ENCODE measurements at regions not wholly inside any gene's neighbourhood (a gene's known extent, or its start where the extent isn't known, plus 50 kb on each side); places are given as distances from the start of the nearest gene placed in this dataset.

GRCh38 chr4:10205223-10205622, 88.6 kb upstream of the WDR1 start:
- no peaks in the 10 kb centered on the region for H3K9me3 ChIP-seq (replicated peaks; ENCODE audit: control insufficient read depth, insufficient read depth, low read length)
- 0% methylated on average over 1 of the region's 1 CpG for WGBS (ENCODE audit: insufficient coverage, insufficient replicate concordance, low lambda C conversion rate, missing lambda C conversion rate)
- no peaks in the 10 kb centered on the region for H3K27me3 ChIP-seq (replicated peaks in 1 of 2; ENCODE audit: control insufficient read depth in 2 of 2, insufficient read depth in 2 of 2, low read length in 1 of 2)
- intact Hi-C loops (cut with micrococcal nuclease; ENCODE audit: unreplicated experiment) (no loop called here), in situ Hi-C loops (cut with MboI) (no loop called here)
- H3K79me2 ChIP-seq (ENCODE audit: control insufficient read depth, insufficient read depth, low read length), result no peaks in the 10 kb centered on the region
- no peak overlapping the region for H3K27ac ChIP-seq (ENCODE audit: control insufficient read depth, insufficient read depth)
- H4K20me1 ChIP-seq (ENCODE audit: control insufficient read depth, insufficient read depth), result no peaks in the 10 kb centered on the region
- ChIA-PET CTCF (no interaction called here), POLR2A (no interaction called here), RAD21 (ENCODE audit: unreplicated experiment) (no interaction called here), SMC1A (ENCODE audit: uncharacterized antibody, unreplicated experiment) (no interaction called here)
- no peak overlapping the region for H2AFZ ChIP-seq (ENCODE audit: control insufficient read depth, low read depth, low read length)
- H3K4me2 ChIP-seq (ENCODE audit: control insufficient read depth, insufficient read depth), result no peak overlapping the region
- no peak for FAIRE-seq
- peak; percentile 70 for TF ChIP-seq BCL3 (IDR thresholded peaks at IDR 0.05; ENCODE audit: borderline replicate concordance, insufficient read depth, low read depth, low read length, poor library complexity, severe bottlenecking)
- TF ChIP-seq, protein P1, sequence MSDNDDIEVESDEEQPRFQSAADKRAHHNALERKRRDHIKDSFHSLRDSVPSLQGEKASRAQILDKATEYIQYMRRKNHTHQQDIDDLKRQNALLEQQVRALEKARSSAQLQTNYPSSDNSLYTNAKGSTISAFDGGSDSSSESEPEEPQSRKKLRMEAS (IDR thresholded peaks at IDR 0.05; ENCODE audit: low read depth, low read length), result no peak
- no peak for DNase-seq (ENCODE audit: low read depth, low spot score)
- no TSS peak for BruUV-seq (replicated peaks)
- no peak for ATAC-seq
- no peak overlapping the region for H3K4me3 ChIP-seq
- H3K9ac ChIP-seq (ENCODE audit: control insufficient read depth, insufficient read depth, low read length), result no peak overlapping the region
- no peaks in the 10 kb centered on the region for H3K4me1 ChIP-seq (ENCODE audit: control insufficient read depth, insufficient read depth, low read length)
- H3K36me3 ChIP-seq (ENCODE audit: control insufficient read depth in 2 of 2, insufficient read depth in 2 of 2, low read length in 1 of 2), result no peaks in the 10 kb centered on the region

DNA sequence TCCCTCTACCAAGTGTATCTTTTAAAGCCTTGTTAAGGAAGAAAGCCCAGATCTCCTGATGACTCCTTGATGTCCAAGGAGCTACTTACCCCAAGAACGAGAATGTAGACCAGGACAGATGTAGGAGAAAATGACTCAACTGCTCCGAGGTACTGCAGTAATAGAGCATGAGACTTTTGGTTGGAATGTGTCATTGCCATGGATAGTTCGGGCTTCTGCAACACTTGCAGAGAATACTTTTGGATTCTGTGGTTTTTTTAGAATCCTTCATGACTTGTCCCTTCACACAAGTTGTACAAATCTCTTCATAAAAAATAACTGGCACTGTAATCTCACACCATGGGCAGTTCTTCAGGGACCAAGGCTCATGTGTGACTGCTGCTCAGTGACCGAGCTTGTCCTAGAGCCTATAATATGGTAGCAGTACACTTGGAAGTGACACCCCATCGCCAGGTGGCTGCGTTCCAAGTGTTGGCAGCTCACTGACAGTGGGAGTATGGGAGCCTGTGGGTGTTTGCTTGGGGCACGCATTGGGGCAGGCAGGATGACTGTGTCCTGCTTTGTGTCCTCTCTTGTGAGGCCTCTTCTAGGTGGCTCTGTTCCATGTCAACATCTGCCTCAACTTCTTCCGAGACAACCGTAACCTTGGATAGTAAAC, 87.9 kb upstream of the WDR1 start:
- ChIA-PET RAD21 (ENCODE audit: unreplicated experiment) (no interaction called here), POLR2A (no interaction called here), CTCF (no interaction called here), SMC1A (ENCODE audit: uncharacterized antibody, unreplicated experiment) (no interaction called here)
- intact Hi-C loops (cut with micrococcal nuclease; ENCODE audit: unreplicated experiment), result no loop called here
- no peak overlapping the region for H3K4me3 ChIP-seq
- 18% methylated on average over 9 of the region's 9 CpGs for WGBS (ENCODE audit: insufficient coverage, insufficient replicate concordance, low lambda C conversion rate, missing lambda C conversion rate)
- no peak overlapping the region for H2AFZ ChIP-seq (ENCODE audit: control insufficient read depth, low read depth, low read length)
- H3K36me3 ChIP-seq (ENCODE audit: control insufficient read depth in 2 of 2, insufficient read depth in 2 of 2, low read length in 1 of 2), result no peaks in the 10 kb centered on the region
- no peak overlapping the region for H3K4me2 ChIP-seq (ENCODE audit: control insufficient read depth, insufficient read depth)
- in situ Hi-C loops (cut with MboI), result no loop called here
- no peak for ATAC-seq
- H4K20me1 ChIP-seq (ENCODE audit: control insufficient read depth, insufficient read depth), result no peaks in the 10 kb centered on the region
- no peaks in the 10 kb centered on the region for H3K79me2 ChIP-seq (ENCODE audit: control insufficient read depth, insufficient read depth, low read length)
- DNase-seq (ENCODE audit: low read depth, low spot score), result no peak
- no peak overlapping the region for H3K27ac ChIP-seq (ENCODE audit: control insufficient read depth, insufficient read depth)
- no peaks in the 10 kb centered on the region for H3K4me1 ChIP-seq (ENCODE audit: control insufficient read depth, insufficient read depth, low read length)
- no peaks in the 10 kb centered on the region for H3K9me3 ChIP-seq (replicated peaks; ENCODE audit: control insufficient read depth, insufficient read depth, low read length)
- H3K9ac ChIP-seq (ENCODE audit: control insufficient read depth, insufficient read depth, low read length), result no peak overlapping the region
- H3K27me3 ChIP-seq (replicated peaks in 1 of 2; ENCODE audit: control insufficient read depth in 2 of 2, insufficient read depth in 2 of 2, low read length in 1 of 2), result no peaks in the 10 kb centered on the region
- no peak for FAIRE-seq
- no TSS peak for BruUV-seq (replicated peaks)
- TF ChIP-seq CBX5 (IDR thresholded peaks at IDR 0.05; ENCODE audit: low read depth) (no peak), PAX8 (IDR thresholded peaks at IDR 0.05) (no peak), ZBTB33 (IDR thresholded peaks at IDR 0.05) (no peak), RELA (IDR thresholded peaks at IDR 0.05; ENCODE audit: borderline replicate concordance, partially characterized antibody) (no peak), MYB (IDR thresholded peaks at IDR 0.05; ENCODE audit: borderline replicate concordance, low read depth, low read length) (no peak), TCF12 (IDR thresholded peaks at IDR 0.05; ENCODE audit: low read depth, low read length) (no peak), ZSCAN29 (IDR thresholded peaks at IDR 0.05) (no peak), TCF3 (IDR thresholded peaks at IDR 0.05; ENCODE audit: borderline replicate concordance, insufficient read depth, low read depth, low read length) (no peak), BCL3 (IDR thresholded peaks at IDR 0.05; ENCODE audit: borderline replicate concordance, insufficient read depth, low read depth, low read length, poor library complexity, severe bottlenecking) (no peak)
